ENCODE measurements at regions not wholly inside any gene's neighbourhood (a gene's known extent, or its start where the extent isn't known, plus 50 kb on each side); places are given as distances from the start of the nearest gene placed in this dataset.

DNA sequence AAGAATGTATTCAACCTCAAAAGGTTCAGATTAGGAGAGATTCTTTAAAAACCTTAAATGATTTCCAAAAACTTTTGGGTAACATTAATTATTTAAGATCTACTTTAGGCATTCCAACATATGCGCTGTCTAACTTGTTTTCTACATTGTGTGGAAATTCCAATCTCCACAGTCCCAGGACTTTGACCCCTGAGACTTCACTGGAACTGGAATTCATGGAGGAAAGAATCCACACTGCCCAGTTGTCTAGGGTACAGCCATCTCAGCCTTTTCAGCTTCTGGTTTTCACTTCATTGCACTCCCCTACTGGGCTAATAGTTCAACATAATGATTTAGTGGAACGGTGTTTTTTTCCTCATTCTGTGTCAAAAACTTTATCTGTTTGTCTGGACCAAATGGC is 161.5 kb downstream of the IER5 start:
- TF ChIP-seq, protein P1, sequence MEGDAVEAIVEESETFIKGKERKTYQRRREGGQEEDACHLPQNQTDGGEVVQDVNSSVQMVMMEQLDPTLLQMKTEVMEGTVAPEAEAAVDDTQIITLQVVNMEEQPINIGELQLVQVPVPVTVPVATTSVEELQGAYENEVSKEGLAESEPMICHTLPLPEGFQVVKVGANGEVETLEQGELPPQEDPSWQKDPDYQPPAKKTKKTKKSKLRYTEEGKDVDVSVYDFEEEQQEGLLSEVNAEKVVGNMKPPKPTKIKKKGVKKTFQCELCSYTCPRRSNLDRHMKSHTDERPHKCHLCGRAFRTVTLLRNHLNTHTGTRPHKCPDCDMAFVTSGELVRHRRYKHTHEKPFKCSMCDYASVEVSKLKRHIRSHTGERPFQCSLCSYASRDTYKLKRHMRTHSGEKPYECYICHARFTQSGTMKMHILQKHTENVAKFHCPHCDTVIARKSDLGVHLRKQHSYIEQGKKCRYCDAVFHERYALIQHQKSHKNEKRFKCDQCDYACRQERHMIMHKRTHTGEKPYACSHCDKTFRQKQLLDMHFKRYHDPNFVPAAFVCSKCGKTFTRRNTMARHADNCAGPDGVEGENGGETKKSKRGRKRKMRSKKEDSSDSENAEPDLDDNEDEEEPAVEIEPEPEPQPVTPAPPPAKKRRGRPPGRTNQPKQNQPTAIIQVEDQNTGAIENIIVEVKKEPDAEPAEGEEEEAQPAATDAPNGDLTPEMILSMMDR (optimal IDR thresholded peaks at IDR 0.05 in 1 of 3, IDR thresholded peaks at IDR 0.05 in 1 of 3, conservative IDR thresholded peaks at IDR 0.05 in 1 of 3; ENCODE audit: extremely low read depth in 1 of 3, insufficient read depth in 2 of 3, low read length in 3 of 3) = no peak
- no peak for TF ChIP-seq EZH2 (IDR thresholded peaks at IDR 0.05; ENCODE audit: low read length)
